Prostate gland (tissue), 2 donors: ENCODE measurements at regions not wholly inside any gene's neighbourhood (a gene's known extent, or its start where the extent isn't known, plus 50 kb on each side); places are given as distances from the start of the nearest gene placed in this dataset.

ENCODE experiments used
- DNase-seq: peaks from one replicate; pipeline ENCODE4 v3.0.0-alpha.2; 2019; ENCODE audit warnings: low spot score
- H3K27ac ChIP-seq, 2 donors: fragments of 200-600 bp; sonication (generic); 2 replicates each; pipeline ENCODE4 v1.5.1; 2017 to 2019
- H3K27me3 ChIP-seq: fragments of 200-600 bp; sonication (generic); replicated peaks from 2 replicates; pipeline ENCODE4 v1.5.1; 2019; ENCODE audit not compliant: insufficient read depth
- H3K36me3 ChIP-seq, 2 donors: fragments of 200-600 bp; sonication (generic); 1 replicate in 1 of 2; 2 replicates in 1 of 2; pipeline versions ENCODE4 v1.5.1 to v1.8.1; 2017 to 2019
- H3K4me1 ChIP-seq: fragments of 200-600 bp; sonication (generic); replicated peaks from 2 replicates; pipeline ENCODE4 v1.5.1; 2019
- H3K4me3 ChIP-seq, 2 donors: fragments of 200-600 bp; sonication (generic); 2 replicates each; pipeline ENCODE4 v1.5.1; 2017 to 2019
- H3K9me3 ChIP-seq: fragments of 200-600 bp; sonication (generic); 2 replicates; pipeline ENCODE4 v1.5.1; 2017
- POLR2A ChIP-seq: fragments of 450-650 bp; IDR thresholded peaks from one replicate; pipeline ENCODE4 v1.6.1; 2016; ENCODE audit warnings: antibody characterized with exemption, mild to moderate bottlenecking
- POLR2AphosphoS5 ChIP-seq: sonication (generic); formaldehyde crosslinking; IDR thresholded peaks from one replicate; pipeline ENCODE4 v1.6.1; 2017; ENCODE audit warnings: antibody characterized with exemption
- WGBS: methylation state at CpG from one replicate; pipeline ENCODE4 v1.1.5; 2018; 5-methylcytosine and 5-hydroxymethylcytosine counted together
- intact Hi-C: fragments of 100-400 bp; cut with DNase I; formaldehyde crosslinking; loops from one replicate; pipeline ENCODE4 v1.14.2; 2022
- TF ChIP-seq, protein P1 (sequence below), 4 experiments: fragments of 200-600 bp in 2 of 4; fragments of 450-650 bp in 2 of 4; sonication (generic) in 2 of 4; IDR thresholded peaks; 1 replicate in 3 of 4; 2 replicates in 1 of 4; pipeline ENCODE4 v1.5.1; 2016 to 2019; ENCODE audit warnings: antibody characterized with exemption in 4 of 4, mild to moderate bottlenecking in 2 of 4, moderate library complexity in 2 of 4

DNA sequence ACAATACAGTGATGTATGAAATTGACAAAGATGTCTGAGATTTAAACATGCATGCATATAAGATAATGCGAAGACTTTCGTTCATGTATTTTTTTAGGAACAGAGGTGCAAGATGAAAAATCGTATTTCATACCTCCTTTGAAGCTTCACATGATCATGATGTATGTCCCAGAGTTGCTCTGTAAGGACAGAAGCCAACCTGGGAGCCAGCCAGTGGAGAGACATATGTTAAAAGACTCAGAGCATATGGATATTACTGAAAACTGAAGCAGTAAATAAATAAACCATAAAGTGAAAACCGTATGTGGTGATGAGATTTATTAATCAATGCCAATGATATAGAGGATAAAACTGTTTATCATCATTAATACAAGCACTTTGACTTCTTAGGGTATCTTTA, 424.4 kb upstream of the NETO1 start:
- no peak for DNase-seq
- intact Hi-C loops, result no loop called here
- Histone ChIP-seq H3K9me3 (no peaks in the 10 kb centered on the region), H3K4me3 (no peak overlapping the region), H3K27ac (no peak overlapping the region), H3K27me3 (no peaks in the 10 kb centered on the region), H3K36me3 (no peaks in the 10 kb centered on the region), H3K4me1 (no peaks in the 10 kb centered on the region)
- 85% methylated on average over 4 of the region's 4 CpGs for WGBS
- TF ChIP-seq POLR2A (no peak), POLR2AphosphoS5 (no peak)
- TF ChIP-seq, protein P1, sequence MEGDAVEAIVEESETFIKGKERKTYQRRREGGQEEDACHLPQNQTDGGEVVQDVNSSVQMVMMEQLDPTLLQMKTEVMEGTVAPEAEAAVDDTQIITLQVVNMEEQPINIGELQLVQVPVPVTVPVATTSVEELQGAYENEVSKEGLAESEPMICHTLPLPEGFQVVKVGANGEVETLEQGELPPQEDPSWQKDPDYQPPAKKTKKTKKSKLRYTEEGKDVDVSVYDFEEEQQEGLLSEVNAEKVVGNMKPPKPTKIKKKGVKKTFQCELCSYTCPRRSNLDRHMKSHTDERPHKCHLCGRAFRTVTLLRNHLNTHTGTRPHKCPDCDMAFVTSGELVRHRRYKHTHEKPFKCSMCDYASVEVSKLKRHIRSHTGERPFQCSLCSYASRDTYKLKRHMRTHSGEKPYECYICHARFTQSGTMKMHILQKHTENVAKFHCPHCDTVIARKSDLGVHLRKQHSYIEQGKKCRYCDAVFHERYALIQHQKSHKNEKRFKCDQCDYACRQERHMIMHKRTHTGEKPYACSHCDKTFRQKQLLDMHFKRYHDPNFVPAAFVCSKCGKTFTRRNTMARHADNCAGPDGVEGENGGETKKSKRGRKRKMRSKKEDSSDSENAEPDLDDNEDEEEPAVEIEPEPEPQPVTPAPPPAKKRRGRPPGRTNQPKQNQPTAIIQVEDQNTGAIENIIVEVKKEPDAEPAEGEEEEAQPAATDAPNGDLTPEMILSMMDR (IDR thresholded peaks at IDR 0.05), result no peak

GRCh38 chr18:73288813-73289212, 421.0 kb upstream of the NETO1 start:
- DNase-seq, result no peak
- H3K27ac ChIP-seq, result no peak overlapping the region
- no peaks in the 10 kb centered on the region for H3K36me3 ChIP-seq
- TF ChIP-seq POLR2AphosphoS5 (no peak), POLR2A (no peak)
- TF ChIP-seq, protein P1 (IDR thresholded peaks at IDR 0.05), result no peak
- H3K4me1 ChIP-seq, result no peaks in the 10 kb centered on the region
- H3K9me3 ChIP-seq, result no peaks in the 10 kb centered on the region
- no peaks in the 10 kb centered on the region for H3K27me3 ChIP-seq
- 83% methylated on average over 3 of the region's 3 CpGs for WGBS
- intact Hi-C loops, result no loop called here
- no peak overlapping the region for H3K4me3 ChIP-seq

GRCh38 chr18:73286584-73286983, 418.8 kb upstream of the NETO1 start:
- DNase-seq, result no peak
- H3K27me3 ChIP-seq, result no peaks in the 10 kb centered on the region
- H3K9me3 ChIP-seq, result no peaks in the 10 kb centered on the region
- no peak for TF ChIP-seq POLR2A
- TF ChIP-seq, protein P1 (IDR thresholded peaks at IDR 0.05), result no peak
- TF ChIP-seq POLR2AphosphoS5, result no peak
- no peaks in the 10 kb centered on the region for H3K4me1 ChIP-seq
- H3K36me3 ChIP-seq, result no peaks in the 10 kb centered on the region
- WGBS, result 96% methylated on average over 5 of the region's 5 CpGs
- no peak overlapping the region for H3K27ac ChIP-seq
- no peak overlapping the region for H3K4me3 ChIP-seq
- intact Hi-C loops, result no loop called here

- TF ChIP-seq POLR2AphosphoS5 (no peak), POLR2A (no peak)
- TF ChIP-seq, protein P1 (IDR thresholded peaks at IDR 0.05), result no peak
- 82% methylated on average over 5 of the region's 5 CpGs for WGBS
- no peak for DNase-seq
- intact Hi-C loops, result no loop called here
- no peak overlapping the region for H3K4me3 ChIP-seq
- no peaks in the 10 kb centered on the region for H3K36me3 ChIP-seq
- H3K4me1 ChIP-seq, result no peaks in the 10 kb centered on the region
- no peaks in the 10 kb centered on the region for H3K27me3 ChIP-seq
- no peaks in the 10 kb centered on the region for H3K9me3 ChIP-seq
- H3K27ac ChIP-seq, result no peak overlapping the region
Measured at GRCh38 chr18:73283788-73284187, 416.0 kb upstream of the NETO1 start.

DNA sequence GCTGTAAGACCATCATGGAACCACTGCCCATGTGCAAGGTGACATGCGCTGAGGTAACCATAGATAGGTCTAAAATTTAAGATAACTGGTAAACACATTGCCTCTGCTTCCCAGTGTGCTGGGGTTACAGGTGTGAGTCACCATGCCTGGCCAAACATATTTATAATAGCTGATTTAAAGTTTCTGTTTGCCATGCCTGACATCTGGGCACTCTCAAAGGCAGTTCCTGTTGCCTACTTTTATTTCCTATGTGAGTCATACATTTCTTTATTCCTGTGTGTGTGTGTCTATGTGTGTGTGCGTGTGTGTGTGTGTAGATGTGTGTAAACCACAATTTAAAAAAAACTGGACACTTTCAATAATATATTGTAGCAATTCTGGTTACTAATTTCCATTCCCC, 415.2 kb upstream of the NETO1 start:
- Histone ChIP-seq H3K9me3 (no peaks in the 10 kb centered on the region), H3K27ac (no peak overlapping the region), H3K36me3 (no peaks in the 10 kb centered on the region), H3K4me3 (no peak overlapping the region), H3K4me1 (no peaks in the 10 kb centered on the region), H3K27me3 (no peaks in the 10 kb centered on the region)
- no peak for DNase-seq
- WGBS, result 98% methylated on average over 2 of the region's 2 CpGs
- TF ChIP-seq POLR2A, result no peak
- TF ChIP-seq, protein P1 (IDR thresholded peaks at IDR 0.05), result no peak
- no peak for TF ChIP-seq POLR2AphosphoS5
- intact Hi-C loops, result no loop called here
